ENCODE measurements at regions not wholly inside any gene's neighbourhood (a gene's known extent, or its start where the extent isn't known, plus 50 kb on each side); places are given as distances from the start of the nearest gene placed in this dataset.
A peak's percentile ranks its signal among the peaks of the same experiment; 100 is the strongest.

DNA sequence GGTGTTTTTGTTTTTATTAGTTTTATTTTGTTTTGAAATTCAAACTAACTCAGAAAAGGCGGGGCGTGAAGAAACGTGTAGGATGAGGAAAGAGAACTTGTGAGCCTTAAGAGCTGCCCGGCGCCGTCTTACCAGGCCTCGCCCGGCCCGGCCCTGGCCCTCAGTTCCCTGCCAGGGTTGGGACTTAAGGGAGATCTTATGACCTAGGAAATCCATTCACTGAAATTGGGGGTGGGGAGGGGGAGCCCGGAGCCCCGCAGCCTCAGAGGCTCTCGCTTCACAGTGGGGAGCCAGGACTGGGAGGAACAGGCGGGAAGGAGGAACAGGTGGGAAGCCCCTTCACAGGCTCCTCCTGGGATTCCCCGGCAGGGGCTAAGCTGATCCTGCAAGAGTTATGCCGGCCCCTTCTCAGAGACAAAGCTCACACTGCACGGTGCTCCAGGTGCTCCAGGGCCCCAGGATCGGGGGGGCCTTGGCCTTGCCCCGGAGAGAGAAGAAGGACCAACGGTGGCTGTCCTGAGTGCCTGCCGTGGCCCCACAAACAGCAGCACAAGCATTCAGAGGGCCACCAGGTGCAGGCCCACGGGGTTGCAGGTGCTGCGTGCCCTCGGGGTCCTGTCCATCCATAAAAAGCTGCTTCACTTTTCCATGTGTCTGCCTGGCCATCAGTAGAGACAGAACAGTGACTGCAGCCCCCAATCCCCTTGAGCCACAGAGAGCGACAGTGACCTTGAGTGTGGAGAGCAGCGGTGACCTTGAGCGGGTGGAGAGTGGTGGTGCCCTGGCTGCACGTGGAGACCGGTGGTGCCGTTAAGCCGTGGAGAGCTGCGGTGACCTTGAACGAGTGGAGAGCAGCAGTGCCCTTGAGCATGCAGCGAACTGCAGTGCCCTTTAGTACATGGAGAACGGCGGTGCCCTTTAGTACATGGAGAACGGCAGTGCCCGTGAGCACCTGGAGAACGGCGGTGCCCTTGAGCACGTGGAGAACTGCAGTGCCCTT, 152.7 kb downstream of the DLL1 start:
- Histone ChIP-seq H3K4ac (ENCODE audit: low read depth, low read length) (no peak overlapping the region), H2AFZ (ENCODE audit: insufficient read depth, low read length, poor library complexity) (no peak overlapping the region), H3K4me1 (ENCODE audit: control insufficient read depth in 1 of 2, insufficient read depth in 2 of 2, low read length in 2 of 2) (peaks cover 4 to 18% of the 10 kb centered on the region in 2 experiments), H3K9ac (ENCODE audit: low read length) (no peak overlapping the region), H3K79me2 (ENCODE audit: control insufficient read depth, insufficient read depth, low read length, poor library complexity) (no peaks in the 10 kb centered on the region), H4K8ac (ENCODE audit: low read depth, low read length) (no peak overlapping the region), H4K12ac (ENCODE audit: low read depth, low read length) (no peak overlapping the region), H3K14ac (ENCODE audit: low read length) (no peak overlapping the region), H3K4me2 (ENCODE audit: low read length) (no peak overlapping the region), H2BK12ac (ENCODE audit: low read length) (no peak overlapping the region), H3K18ac (ENCODE audit: low read length) (no peak overlapping the region), H2AK5ac (ENCODE audit: low read length) (no peak overlapping the region), H3K27me3 (ENCODE audit: insufficient read depth, low read length) (no peaks in the 10 kb centered on the region), H3K4me3 (ENCODE audit: low read depth, low read length) (no peak overlapping the region), H3K27ac (ENCODE audit: low read depth, low read length) (no peak overlapping the region), H3K23ac (ENCODE audit: low read length) (no peak overlapping the region), H3K79me1 (ENCODE audit: low read length) (no peaks in the 10 kb centered on the region), H4K91ac (ENCODE audit: low read depth, low read length) (no peak overlapping the region), H3K9me3 (ENCODE audit: insufficient read depth, low read depth, low read length) (peaks cover 37% of the 10 kb centered on the region), H2BK120ac (ENCODE audit: insufficient read depth, low read length, poor library complexity) (no peak overlapping the region), H2BK5ac (ENCODE audit: low read depth, low read length, poor library complexity) (no peak overlapping the region), H3K36me3 (ENCODE audit: control insufficient read depth in 1 of 2, insufficient read depth in 2 of 2, low read length in 2 of 2) (no peaks in the 10 kb centered on the region)
- DNase-seq: no peak
- 100% methylated on average over 3 of the region's 40 CpGs for WGBS (ENCODE audit: extremely low coverage, insufficient coverage, insufficient read length)

DNA sequence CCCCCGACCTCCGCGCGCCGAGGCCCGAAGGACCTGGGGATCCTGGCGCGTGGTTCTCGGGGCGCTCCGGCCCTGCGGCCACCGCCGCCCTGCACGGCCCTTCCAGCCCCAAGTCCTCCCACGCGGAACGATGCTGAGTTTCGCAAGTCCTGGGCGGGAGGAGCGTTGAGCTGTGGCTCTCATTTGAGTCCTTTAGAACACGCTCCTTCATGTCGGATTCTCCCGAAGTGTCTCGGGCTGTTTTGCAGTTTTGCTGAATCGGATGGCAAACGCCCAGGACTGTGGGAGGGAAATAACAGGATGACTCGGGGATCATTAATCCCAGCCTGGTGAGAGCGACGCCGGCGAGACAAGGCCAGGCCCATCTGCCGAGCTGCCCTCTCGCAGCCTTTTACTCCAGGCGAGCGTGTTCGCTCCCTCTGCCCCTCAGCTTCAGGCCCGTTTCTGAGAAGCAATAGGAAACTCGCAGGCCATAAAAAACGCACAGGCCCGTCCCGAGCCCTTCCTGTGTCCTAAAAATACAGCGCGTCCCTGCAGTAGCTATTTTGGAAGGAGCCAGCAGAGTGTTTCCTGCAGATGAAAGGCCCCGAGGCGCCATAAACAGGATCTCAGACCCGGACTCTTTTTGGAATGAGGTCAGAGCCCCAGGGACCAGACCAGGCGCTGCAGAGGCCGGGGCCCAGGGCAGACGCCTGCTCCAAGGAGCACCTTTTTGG, 153.5 kb downstream of the DLL1 start:
- H3K4me2 ChIP-seq (ENCODE audit: low read length): no peak overlapping the region
- no peak overlapping the region for H2BK12ac ChIP-seq (ENCODE audit: low read length)
- H3K14ac ChIP-seq (ENCODE audit: low read length): no peak overlapping the region
- H3K79me1 ChIP-seq (ENCODE audit: low read length): no peaks in the 10 kb centered on the region
- H3K36me3 ChIP-seq (ENCODE audit: control insufficient read depth in 1 of 2, insufficient read depth in 2 of 2, low read length in 2 of 2): no peaks in the 10 kb centered on the region
- H3K27ac ChIP-seq (ENCODE audit: low read depth, low read length): no peak overlapping the region
- H3K18ac ChIP-seq (ENCODE audit: low read length): no peak overlapping the region
- no CpG with 5 or more reads among the region's 50 CpGs for WGBS (ENCODE audit: extremely low coverage, insufficient coverage, insufficient read length)
- no peak overlapping the region for H2AFZ ChIP-seq (ENCODE audit: insufficient read depth, low read length, poor library complexity)
- H3K4me1 ChIP-seq (ENCODE audit: control insufficient read depth in 1 of 2, insufficient read depth in 2 of 2, low read length in 2 of 2): peaks cover 4 to 18% of the 10 kb centered on the region in 2 experiments
- no peak overlapping the region for H3K4me3 ChIP-seq (ENCODE audit: low read depth, low read length)
- H3K9me3 ChIP-seq (ENCODE audit: insufficient read depth, low read depth, low read length): peaks cover 36% of the 10 kb centered on the region
- no peak for DNase-seq
- H3K79me2 ChIP-seq (ENCODE audit: control insufficient read depth, insufficient read depth, low read length, poor library complexity): no peaks in the 10 kb centered on the region
- no peak overlapping the region for H2BK5ac ChIP-seq (ENCODE audit: low read depth, low read length, poor library complexity)
- no peak overlapping the region for H3K23ac ChIP-seq (ENCODE audit: low read length)
- no peak overlapping the region for H4K12ac ChIP-seq (ENCODE audit: low read depth, low read length)
- H3K9ac ChIP-seq (ENCODE audit: low read length): no peak overlapping the region
- H4K8ac ChIP-seq (ENCODE audit: low read depth, low read length): no peak overlapping the region
- no peak overlapping the region for H4K91ac ChIP-seq (ENCODE audit: low read depth, low read length)
- H2AK5ac ChIP-seq (ENCODE audit: low read length): no peak overlapping the region
- no peak overlapping the region for H2BK120ac ChIP-seq (ENCODE audit: insufficient read depth, low read length, poor library complexity)
- H3K4ac ChIP-seq (ENCODE audit: low read depth, low read length): no peak overlapping the region
- no peaks in the 10 kb centered on the region for H3K27me3 ChIP-seq (ENCODE audit: insufficient read depth, low read length)

DNA sequence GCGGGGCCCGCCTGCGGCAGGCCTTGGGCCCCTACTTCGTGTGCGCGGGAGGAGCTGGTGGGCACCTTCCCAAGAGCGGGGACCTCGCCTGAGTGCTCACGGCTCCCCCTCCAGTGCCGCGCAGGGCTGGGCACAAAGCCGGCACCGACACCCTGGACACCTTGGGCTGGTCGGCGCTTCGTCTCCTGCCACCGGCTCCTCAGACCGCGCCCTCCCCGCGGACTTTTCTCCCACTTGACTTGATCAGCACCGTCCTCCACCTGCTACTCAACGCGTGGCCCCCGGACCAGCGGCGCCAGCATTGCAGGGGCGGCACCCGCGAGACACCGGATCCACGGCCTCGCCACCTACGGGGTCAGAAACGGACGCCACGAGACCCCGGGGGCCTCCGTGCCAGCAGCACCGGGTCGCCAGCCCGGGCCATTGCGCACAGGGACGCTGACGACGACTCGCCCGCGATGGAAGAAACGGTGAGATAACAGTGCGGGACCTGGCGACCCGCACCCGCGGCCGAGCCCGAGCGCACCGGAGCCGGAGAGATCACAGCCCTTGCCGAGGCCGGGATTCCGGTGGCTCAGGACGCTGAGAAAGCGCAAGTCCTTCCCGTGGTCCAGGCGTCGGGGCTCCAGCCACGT, 154.2 kb downstream of the DLL1 start:
- Histone ChIP-seq H3K18ac (ENCODE audit: low read length) (no peak overlapping the region), H3K4ac (ENCODE audit: low read depth, low read length) (no peak overlapping the region), H2BK120ac (ENCODE audit: insufficient read depth, low read length, poor library complexity) (no peak overlapping the region), H3K4me2 (ENCODE audit: low read length) (no peak overlapping the region), H4K12ac (ENCODE audit: low read depth, low read length) (no peak overlapping the region), H2BK5ac (ENCODE audit: low read depth, low read length, poor library complexity) (no peak overlapping the region), H4K8ac (ENCODE audit: low read depth, low read length) (no peak overlapping the region), H2AFZ (ENCODE audit: insufficient read depth, low read length, poor library complexity) (no peak overlapping the region), H3K79me1 (ENCODE audit: low read length) (no peaks in the 10 kb centered on the region), H3K27me3 (ENCODE audit: insufficient read depth, low read length) (no peaks in the 10 kb centered on the region), H2AK5ac (ENCODE audit: low read length) (no peak overlapping the region), H2BK12ac (ENCODE audit: low read length) (no peak overlapping the region), H3K27ac (ENCODE audit: low read depth, low read length) (no peak overlapping the region), H4K91ac (ENCODE audit: low read depth, low read length) (no peak overlapping the region), H3K23ac (ENCODE audit: low read length) (no peak overlapping the region), H3K36me3 (ENCODE audit: control insufficient read depth in 1 of 2, insufficient read depth in 2 of 2, low read length in 2 of 2) (no peaks in the 10 kb centered on the region), H3K14ac (ENCODE audit: low read length) (no peak overlapping the region), H3K9ac (ENCODE audit: low read length) (no peak overlapping the region), H3K79me2 (ENCODE audit: control insufficient read depth, insufficient read depth, low read length, poor library complexity) (no peaks in the 10 kb centered on the region), H3K4me3 (ENCODE audit: low read depth, low read length) (peak overlapping the region; percentile 23), H3K4me1 (ENCODE audit: control insufficient read depth in 1 of 2, insufficient read depth in 2 of 2, low read length in 2 of 2) (peaks cover 4 to 18% of the 10 kb centered on the region in 2 experiments), H3K9me3 (ENCODE audit: insufficient read depth, low read depth, low read length) (peaks cover 34% of the 10 kb centered on the region)
- no CpG with 5 or more reads among the region's 69 CpGs for WGBS (ENCODE audit: extremely low coverage, insufficient coverage, insufficient read length)
- DNase-seq: no peak

DNA sequence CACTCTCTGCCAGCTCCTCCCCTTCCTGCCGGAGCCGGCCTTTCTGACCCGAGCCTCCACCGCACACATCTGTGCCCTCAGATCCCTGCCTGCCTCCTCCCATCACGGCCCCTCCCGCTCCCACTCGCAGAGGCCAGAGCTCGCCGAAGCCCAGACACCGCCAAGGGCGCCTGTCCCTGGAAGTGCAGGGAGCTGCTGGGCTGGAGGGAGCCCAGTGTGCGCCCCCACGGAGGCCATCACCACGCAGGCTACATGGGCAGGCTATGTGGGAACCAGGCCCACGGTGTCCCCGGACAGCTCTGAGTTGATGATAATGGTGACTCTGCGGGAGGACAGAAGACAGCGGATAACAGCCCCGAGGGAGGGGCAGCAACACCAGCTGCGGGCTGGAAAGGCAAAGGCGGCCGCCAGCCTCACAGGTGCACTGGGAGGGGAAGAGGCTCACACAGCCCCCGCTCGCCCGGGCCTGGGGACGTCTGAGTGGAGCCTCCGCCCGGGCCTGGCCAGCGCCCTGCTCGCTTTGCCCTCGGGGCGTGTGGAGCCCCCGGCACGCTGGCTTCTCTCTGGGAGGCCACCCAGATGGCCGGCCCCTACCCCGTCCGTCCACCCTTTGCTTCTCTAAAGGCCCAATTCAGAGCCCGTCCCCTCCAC, 154.9 kb downstream of the DLL1 start:
- Histone ChIP-seq H3K4me1 (ENCODE audit: control insufficient read depth in 1 of 2, insufficient read depth in 2 of 2, low read length in 2 of 2) (peaks cover 4 to 18% of the 10 kb centered on the region in 2 experiments), H2BK120ac (ENCODE audit: insufficient read depth, low read length, poor library complexity) (no peak overlapping the region), H3K9me3 (ENCODE audit: insufficient read depth, low read depth, low read length) (peaks cover 34% of the 10 kb centered on the region), H3K4me2 (ENCODE audit: low read length) (no peak overlapping the region), H3K79me2 (ENCODE audit: control insufficient read depth, insufficient read depth, low read length, poor library complexity) (no peaks in the 10 kb centered on the region), H4K91ac (ENCODE audit: low read depth, low read length) (no peak overlapping the region), H2AFZ (ENCODE audit: insufficient read depth, low read length, poor library complexity) (peak overlapping the region; percentile 21), H2BK5ac (ENCODE audit: low read depth, low read length, poor library complexity) (no peak overlapping the region), H3K27ac (ENCODE audit: low read depth, low read length) (no peak overlapping the region), H3K9ac (ENCODE audit: low read length) (no peak overlapping the region), H4K8ac (ENCODE audit: low read depth, low read length) (no peak overlapping the region), H3K14ac (ENCODE audit: low read length) (no peak overlapping the region), H2AK5ac (ENCODE audit: low read length) (no peak overlapping the region), H3K4me3 (ENCODE audit: low read depth, low read length) (no peak overlapping the region), H2BK12ac (ENCODE audit: low read length) (no peak overlapping the region), H3K36me3 (ENCODE audit: control insufficient read depth in 1 of 2, insufficient read depth in 2 of 2, low read length in 2 of 2) (no peaks in the 10 kb centered on the region), H3K23ac (ENCODE audit: low read length) (no peak overlapping the region), H4K12ac (ENCODE audit: low read depth, low read length) (no peak overlapping the region), H3K18ac (ENCODE audit: low read length) (no peak overlapping the region), H3K27me3 (ENCODE audit: insufficient read depth, low read length) (no peaks in the 10 kb centered on the region), H3K79me1 (ENCODE audit: low read length) (no peaks in the 10 kb centered on the region), H3K4ac (ENCODE audit: low read depth, low read length) (no peak overlapping the region)
- no CpG with 5 or more reads among the region's 38 CpGs for WGBS (ENCODE audit: extremely low coverage, insufficient coverage, insufficient read length)
- no peak for DNase-seq

All from trophoblast cell (in vitro differentiated cells and primary cell).